IPS-NIHi7 (cell line): ENCODE measurements at regions not wholly inside any gene's neighbourhood (a gene's known extent, or its start where the extent isn't known, plus 50 kb on each side); places are given as distances from the start of the nearest gene placed in this dataset.

Experiments used
- DNase-seq: peaks from one replicate; pipeline ENCODE4 v3.0.0; 2012; ENCODE audit warnings: mixed read lengths; ENCODE audit errors: extremely low spot score

- no peak for DNase-seq
These were observed 134.9 kb upstream of the LRFN2 start for GRCh38 chr6:40722091-40722490.

GRCh38 chr6:40721271-40721952, 134.2 kb upstream of the LRFN2 start:
- DNase-seq = no peak

GRCh38 chr6:40720375-40720748, 133.2 kb upstream of the LRFN2 start:
- no peak for DNase-seq

- DNase-seq = peak; percentile 43
These were observed 132.7 kb upstream of the LRFN2 start for GRCh38 chr6:40719671-40720374.

- no peak for DNase-seq
These were observed 131.2 kb upstream of the LRFN2 start for GRCh38 chr6:40718401-40718800.

GRCh38 chr6:40717411-40718057, 130.4 kb upstream of the LRFN2 start:
- DNase-seq = no peak

GRCh38 chr6:40715570-40716403, 128.6 kb upstream of the LRFN2 start:
- no peak for DNase-seq

- no peak for DNase-seq
These were observed 127.7 kb upstream of the LRFN2 start for GRCh38 chr6:40714576-40715564.

- DNase-seq = no peak
These were observed 127.0 kb upstream of the LRFN2 start for GRCh38 chr6:40714143-40714542.

GRCh38 chr6:40713002-40713719, 126.0 kb upstream of the LRFN2 start:
- DNase-seq = peak; percentile 56

GRCh38 chr6:40710626-40711330, 123.6 kb upstream of the LRFN2 start:
- DNase-seq = no peak

- no peak for DNase-seq
These were observed 120.9 kb upstream of the LRFN2 start for GRCh38 chr6:40708049-40708448.

GRCh38 chr6:40706178-40706577, 119.0 kb upstream of the LRFN2 start:
- DNase-seq = no peak

GRCh38 chr6:40705354-40705753, 118.2 kb upstream of the LRFN2 start:
- DNase-seq = no peak

GRCh38 chr6:40701352-40702007, 114.3 kb upstream of the LRFN2 start:
- no peak for DNase-seq

- DNase-seq = no peak
These were observed 112.9 kb upstream of the LRFN2 start for GRCh38 chr6:40700006-40700580.

GRCh38 chr6:40695750-40696415, 108.7 kb upstream of the LRFN2 start:
- no peak for DNase-seq

GRCh38 chr6:40695114-40695513, 108.0 kb upstream of the LRFN2 start:
- DNase-seq = no peak
